ENCODE measurements at regions not wholly inside any gene's neighbourhood (a gene's known extent, or its start where the extent isn't known, plus 50 kb on each side); places are given as distances from the start of the nearest gene placed in this dataset.
"Not testable (repeated sequence)": the region's sequence is repeated elsewhere in the genome, so short reads cannot be mapped to it uniquely, and the experiment has no call there.

GRCh38 chr12:131647667-131648066, 63.2 kb upstream of the SFSWAP start:
- no peak for TF ChIP-seq CTCF (IDR thresholded peaks at IDR 0.05; ENCODE audit: control insufficient read depth, insufficient read depth, low read depth, low read length, missing control alignments)
- H3K4me3 ChIP-seq (ENCODE audit: control insufficient read depth, low read depth, low read length) = no peak overlapping the region
- DNase-seq (ENCODE audit: low read depth) = no peak

- not testable (repeated sequence) for DNase-seq (ENCODE audit: low read depth); H3K4me3 ChIP-seq (ENCODE audit: control insufficient read depth, low read depth, low read length)
These were observed 55.3 kb upstream of the SFSWAP start for GRCh38 chr12:131655469-131656174.

GRCh38 chr12:131656796-131657195, 54.1 kb upstream of the SFSWAP start:
- H3K4me3 ChIP-seq (ENCODE audit: control insufficient read depth, low read depth, low read length); DNase-seq (ENCODE audit: low read depth): not testable (repeated sequence)

- not testable (repeated sequence) for H3K4me3 ChIP-seq (ENCODE audit: control insufficient read depth, low read depth, low read length); DNase-seq (ENCODE audit: low read depth)
These were observed 52.3 kb upstream of the SFSWAP start for GRCh38 chr12:131658605-131659004.

GRCh38 chr12:131659484-131659883, 51.4 kb upstream of the SFSWAP start:
- not testable (repeated sequence) for H3K4me3 ChIP-seq (ENCODE audit: control insufficient read depth, low read depth, low read length); DNase-seq (ENCODE audit: low read depth)

GRCh38 chr12:131659976-131660375, 50.9 kb upstream of the SFSWAP start:
- not testable (repeated sequence) for DNase-seq (ENCODE audit: low read depth)

GRCh38 chr12:131660401-131660800, 50.5 kb upstream of the SFSWAP start:
- not testable (repeated sequence) for DNase-seq (ENCODE audit: low read depth); H3K4me3 ChIP-seq (ENCODE audit: control insufficient read depth, low read depth, low read length)

More at GRCh38 chr12:131659976-131660375, 50.9 kb upstream of the SFSWAP start:
- H3K4me3 ChIP-seq (ENCODE audit: control insufficient read depth, low read depth, low read length) = not testable (repeated sequence)
